K562 (cell line): ENCODE measurements at regions not wholly inside any gene's neighbourhood (a gene's known extent, or its start where the extent isn't known, plus 50 kb on each side); places are given as distances from the start of the nearest gene placed in this dataset.
A peak's percentile ranks its signal among the peaks of the same experiment; 100 is the strongest.
"Not testable (repeated sequence)": the region's sequence is repeated elsewhere in the genome, so short reads cannot be mapped to it uniquely, and the experiment has no call there.

Experiments
- ATAC-seq: fragments of 200-7000 bp; cut with Tn5 transposase; 3 replicates; pipeline ENCODE4 v1.9.1; 2020; ENCODE audit warnings: moderate library complexity
- BruUV-seq: library from RNA; stranded (reverse); fragments of 400-500 nt; replicated peaks from 2 replicates; lab custom pipeline; 2021; lab: Mats Ljungman, UMichigan
- CTCF ChIA-PET: fragments of 300-600 bp; formaldehyde crosslinking; extraction: SDS; loops from one replicate; lab custom pipeline; 2021; ENCODE audit warnings: low intra/inter-chr PET ratio; lab: Yijun Ruan, JAX
- POLR2A ChIA-PET: fragments of 300-600, 350-650 bp; sonication (Branson Sonifier 250); formaldehyde crosslinking; extraction: SDS; loops from one replicate; lab custom pipeline; 2021; ENCODE audit warnings: antibody characterized with exemption, inconsistent platforms; lab: Yijun Ruan, JAX
- DNase-seq, 4 experiments: peaks; one replicate each; pipeline versions ENCODE4 v3.0.0 to v3.0.0-alpha.2; 2011 to 2018; ENCODE audit warnings: low spot score in 3 of 4, mixed read lengths in 3 of 4; ENCODE audit errors: extremely low read depth in 1 of 4
- FAIRE-seq: peaks from 2 replicates; lab custom pipeline; 2011; peaks lifted over from hg19 to GRCh38; lab: Jason Lieb, UNC
- H2AFZ ChIP-seq: 2 replicates; pipeline ENCODE4 v1.6.0; 2011; ENCODE audit warnings: low read depth, low read length, control low read depth, inconsistent platforms
- H3K27ac ChIP-seq: fragments of 200-600 bp; 3 replicates; pipeline ENCODE4 v1.8.0; 2011; ENCODE audit warnings: low read depth, mild to moderate bottlenecking, control low read depth, inconsistent platforms, low read length, moderate library complexity, mixed read lengths; ENCODE audit errors: extremely low read depth
- H3K27me3 ChIP-seq, 2 experiments: fragments of 300-600 bp in 1 of 2; 2 replicates in 1 of 2; 3 replicates in 1 of 2; pipeline versions ENCODE4 v1.6.0 to v1.8.0; 2011; ENCODE audit warnings: inconsistent platforms in 2 of 2, low read length in 2 of 2, mild to moderate bottlenecking in 1 of 2, mixed read lengths in 1 of 2, moderate library complexity in 1 of 2; ENCODE audit not compliant: control insufficient read depth in 2 of 2, insufficient read depth in 2 of 2
- H3K36me3 ChIP-seq: fragments of 300-600 bp; 3 replicates; pipeline ENCODE4 v1.8.0; 2011; ENCODE audit warnings: mild to moderate bottlenecking, low read length, inconsistent platforms; ENCODE audit not compliant: control insufficient read depth, insufficient read depth
- H3K4me1 ChIP-seq, 2 experiments: fragments of 200-600 bp in 1 of 2; replicated peaks in 1 of 2; 2 replicates in 1 of 2; 3 replicates in 1 of 2; pipeline versions ENCODE4 v1.5.1 to v1.8.0; 2011; ENCODE audit warnings: inconsistent platforms in 2 of 2, low read length in 2 of 2, mild to moderate bottlenecking in 1 of 2, mixed read lengths in 1 of 2, moderate library complexity in 1 of 2; ENCODE audit not compliant: control insufficient read depth in 2 of 2, insufficient read depth in 2 of 2
- H3K4me2 ChIP-seq: 2 replicates; pipeline ENCODE4 v1.6.1; 2011; ENCODE audit warnings: low read length, control low read depth, inconsistent platforms, mixed read lengths; ENCODE audit not compliant: insufficient read depth
- H3K4me3 ChIP-seq: fragments of 200-600 bp; sonication (generic), shearing (Covaris generic); 2 replicates; pipeline ENCODE4 v1.5.1; 2016; ENCODE audit warnings: control low read depth, inconsistent platforms
- H3K79me2 ChIP-seq: fragments of 200-600 bp; 3 replicates; pipeline ENCODE4 v1.8.0; 2011; ENCODE audit warnings: low read length, inconsistent platforms; ENCODE audit not compliant: control insufficient read depth, insufficient read depth
- H3K9ac ChIP-seq, 2 experiments: 2 replicates each; pipeline versions ENCODE4 v1.6.0 to v1.6.1; 2011; ENCODE audit warnings: low read depth in 2 of 2, low read length in 2 of 2, control low read depth in 1 of 2, inconsistent platforms in 1 of 2, mild to moderate bottlenecking in 1 of 2, mixed read lengths in 1 of 2; ENCODE audit not compliant: insufficient read depth in 1 of 2
- H3K9me1 ChIP-seq: one replicate; pipeline ENCODE4 v1.6.0; 2011; ENCODE audit warnings: inconsistent platforms, mild to moderate bottlenecking, low read length, moderate library complexity; ENCODE audit not compliant: control insufficient read depth, insufficient read depth
- H3K9me3 ChIP-seq: replicated peaks from 2 replicates; pipeline ENCODE4 v1.5.1; 2011; ENCODE audit warnings: low read depth, low read length, inconsistent platforms; ENCODE audit not compliant: control insufficient read depth, insufficient read depth
- H4K20me1 ChIP-seq: replicated peaks from 2 replicates; pipeline ENCODE4 v1.6.1; 2011; ENCODE audit warnings: low read length, inconsistent platforms, mixed read lengths; ENCODE audit not compliant: control insufficient read depth, insufficient read depth
- POLR2AphosphoS2 ChIP-seq: IDR thresholded peaks from 2 replicates; pipeline ENCODE4 v1.6.1; 2012; ENCODE audit warnings: low read length, improper control_type of control experiment
- RBM25 ChIP-seq: fragments of 200-400 bp; formaldehyde crosslinking; IDR thresholded peaks from 2 replicates; pipeline ENCODE4 v1.6.1; 2018; ENCODE audit warnings: low read length, low read depth, moderate library complexity; ENCODE audit not compliant: severe bottlenecking
- RFX1 ChIP-seq: fragments of 450-650 bp; IDR thresholded peaks from 2 replicates; pipeline ENCODE4 v1.6.1; 2016; ENCODE audit warnings: mild to moderate bottlenecking, moderate library complexity
- ZNF146 ChIP-seq: IDR thresholded peaks from one replicate; pipeline ENCODE4 v1.6.1; 2018; ENCODE audit warnings: missing compliant biosample characterization; ENCODE audit not compliant: unreplicated experiment
- WGBS: fragments of 100-300 bp; shearing (Covaris generic); methylation state at CpG from one replicate; pipeline ENCODE4 v1.1.6; 2016; ENCODE audit warnings: low coverage, mixed read lengths; ENCODE audit not compliant: insufficient coverage; ENCODE audit errors: missing lambda C conversion rate; 5-methylcytosine and 5-hydroxymethylcytosine counted together
- in situ Hi-C: fragments of 300-500 bp; cut with MboI; formaldehyde crosslinking; loops from 4 replicates; pipeline ENCODE4 v1.15.0; 2018; ENCODE audit warnings: inconsistent platforms, mixed read lengths
- intact Hi-C: fragments of 100-400 bp; cut with micrococcal nuclease; formaldehyde crosslinking; loops from 2 replicates; pipeline ENCODE4 v1.14.2; 2022

- Histone ChIP-seq H3K79me2 (peaks cover 69% of the 10 kb centered on the region), H2AFZ (no peak overlapping the region), H3K9ac (no peak overlapping the region), H3K4me3 (no peak overlapping the region), H3K27ac (no peak overlapping the region), H3K27me3 (no peaks in the 10 kb centered on the region), H4K20me1 (no peaks in the 10 kb centered on the region), H3K4me1 (peaks cover 8 to 18% of the 10 kb centered on the region in 2 experiments; a peak in 4 of 5 replicates), H3K4me2 (no peak overlapping the region), H3K36me3 (peaks cover 10% of the 10 kb centered on the region; the same call in 2 of the 3 replicates), H3K9me3 (no peaks in the 10 kb centered on the region), H3K9me1 (no peaks in the 10 kb centered on the region)
- ChIA-PET POLR2A (interaction anchor here (1.0 kb wide), 1 partner anchor 27 kb away, joined by 6 read pairs; no protein-coding TSS in a partner anchor), CTCF (no interaction called here)
- ATAC-seq: no peak
- TF ChIP-seq POLR2AphosphoS2: no peak
- peak; percentile 69 for TF ChIP-seq RFX1
- intact Hi-C loops (no loop called here), in situ Hi-C loops (no loop called here)
- no peak for FAIRE-seq
- 78% methylated on average over 3 of the region's 3 CpGs for WGBS
- no TSS peak for BruUV-seq
- no peak for DNase-seq
These were observed 53.5 kb upstream of the CEP85L start for GRCh38 chr6:118704915-118705314.

GRCh38 chr6:118701260-118701659 lies 49.9 kb upstream of the CEP85L start:
- H3K4me2 ChIP-seq, CTCF ChIA-PET, DNase-seq, H3K4me3 ChIP-seq, FAIRE-seq, H2AFZ ChIP-seq, intact Hi-C loops, in situ Hi-C loops, ATAC-seq, BruUV-seq, H3K9ac ChIP-seq, H4K20me1 ChIP-seq, H3K9me1 ChIP-seq, H3K27me3 ChIP-seq, H3K9me3 ChIP-seq, H3K27ac ChIP-seq: not testable (repeated sequence)
- TF ChIP-seq ZNF146 (CRISPR knock-in tag): peak; percentile 93
- peak; percentile 55 for TF ChIP-seq RBM25
- peaks cover 0 to 26% of the 10 kb centered on the region in 2 experiments; a peak in 3 of 5 replicates for H3K4me1 ChIP-seq
- WGBS: 95% methylated on average over 3 of the region's 3 CpGs
- peaks cover 11% of the 10 kb centered on the region; the same call in 2 of the 3 replicates for H3K36me3 ChIP-seq
- POLR2A ChIA-PET: interaction anchor here (0.6 kb wide), 1 partner anchor 201 kb away, joined by 3 read pairs; no protein-coding TSS in a partner anchor
- H3K79me2 ChIP-seq: peaks cover 59% of the 10 kb centered on the region
